ENCODE measurements at regions not wholly inside any gene's neighbourhood (a gene's known extent, or its start where the extent isn't known, plus 50 kb on each side); places are given as distances from the start of the nearest gene placed in this dataset.

- Mint-ChIP-seq H3K4me3 (no peak overlapping the region), H3K36me3 (ENCODE audit: low read depth) (no peaks in the 10 kb centered on the region), H3K4me1 (peaks cover 6% of the 10 kb centered on the region), H3K9me3 (no peaks in the 10 kb centered on the region), H3K27ac (no peak overlapping the region), H3K27me3 (ENCODE audit: insufficient read depth, low read depth, poor library complexity) (peaks cover 6% of the 10 kb centered on the region)
- no peaks in the 10 kb centered on the region for H3K9me2 ChIP-seq (ENCODE audit: insufficient read depth)
- no peaks in the 10 kb centered on the region for H4K20me1 ChIP-seq (replicated peaks; ENCODE audit: insufficient read depth)
- H3K4me2 ChIP-seq, result no peak overlapping the region
- H3K79me2 ChIP-seq (replicated peaks; ENCODE audit: insufficient read depth), result no peaks in the 10 kb centered on the region
- no peaks in the 10 kb centered on the region for H3K36me3 ChIP-seq (ENCODE audit: insufficient read depth)
- no peak for TF ChIP-seq REST (IDR thresholded peaks at IDR 0.05; ENCODE audit: unreplicated experiment)
- no peak for TF ChIP-seq CREB1 (CRISPR knock-in tag; IDR thresholded peaks at IDR 0.05; ENCODE audit: low read depth)
- no peak for TF ChIP-seq JUNB (IDR thresholded peaks at IDR 0.05; ENCODE audit: unreplicated experiment)
- TF ChIP-seq EZH2phosphoT487 (IDR thresholded peaks at IDR 0.05; ENCODE audit: unreplicated experiment), result no peak
- TF ChIP-seq STAT1 (IDR thresholded peaks at IDR 0.05; ENCODE audit: unreplicated experiment), result no peak
- TF ChIP-seq ETS1 (IDR thresholded peaks at IDR 0.05), result no peak
- TF ChIP-seq CTCF (conservative IDR thresholded peaks at IDR 0.05; ENCODE audit: low read depth in 2 of 2), result no peak
- no peak for TF ChIP-seq ZNF462 (CRISPR knock-in tag; IDR thresholded peaks at IDR 0.05)
- no peak for TF ChIP-seq NANOG (IDR thresholded peaks at IDR 0.05; ENCODE audit: borderline replicate concordance)
- no peak for TF ChIP-seq ZNF114 (CRISPR knock-in tag; IDR thresholded peaks at IDR 0.05)
- no peak for TF ChIP-seq POLR2AphosphoS5 (IDR thresholded peaks at IDR 0.05; ENCODE audit: low read depth)
- TF ChIP-seq EZH2 (IDR thresholded peaks at IDR 0.05; ENCODE audit: low read depth, unreplicated experiment), result no peak
- TF ChIP-seq ZNF331 (CRISPR knock-in tag; IDR thresholded peaks at IDR 0.05; ENCODE audit: low read depth), result no peak
- H3K4me3 ChIP-seq, result no peak overlapping the region
- no peaks in the 10 kb centered on the region for H3F3A ChIP-seq (replicated peaks; ENCODE audit: low read depth)
- peak overlapping the region; percentile 28; the same call in 1 of the 2 replicates for H2AFZ ChIP-seq
- H3K27ac ChIP-seq (ENCODE audit: low read depth), result no peak overlapping the region
- no peaks in the 10 kb centered on the region for H3K27me3 ChIP-seq (ENCODE audit: insufficient read depth)
- DNase-seq (ENCODE audit: low spot score) (no peak), ATAC-seq (no peak)
- no peaks in the 10 kb centered on the region for H3K4me1 ChIP-seq (ENCODE audit: insufficient read depth)
These were observed 274.8 kb upstream of the NCKAP5 start for GRCh38 chr2:133843091-133843490.

Measured in GM23338 (cell line).